SU-DHL-6 (cell line): ENCODE measurements at regions not wholly inside any gene's neighbourhood (a gene's known extent, or its start where the extent isn't known, plus 50 kb on each side); places are given as distances from the start of the nearest gene placed in this dataset.

Experiments
- H2AFZ ChIP-seq: fragments of 200-600 bp; sonication (generic); 2 replicates; pipeline ENCODE4 v1.6.1; 2014; ENCODE audit warnings: low read depth, mild to moderate bottlenecking, moderate library complexity, mixed read lengths, antibody characterized with exemption, low read length; ENCODE audit not compliant: severe bottlenecking
- H3F3A ChIP-seq: fragments of 200-600 bp; shearing (Covaris generic); 2 replicates; pipeline ENCODE4 v1.6.0; 2016; ENCODE audit warnings: antibody characterized with exemption, mild to moderate bottlenecking; ENCODE audit not compliant: insufficient read depth
- H3K27ac ChIP-seq: fragments of 200-600 bp; sonication (generic); 2 replicates; pipeline ENCODE4 v1.5.1; 2016; ENCODE audit warnings: low read depth, mild to moderate bottlenecking, low read length, moderate library complexity, mixed read lengths
- H3K27me3 ChIP-seq: fragments of 200-600 bp; sonication (generic), shearing (Covaris generic); 2 replicates; pipeline ENCODE4 v1.6.0; 2014; ENCODE audit warnings: mild to moderate bottlenecking, low read length
- H3K36me3 ChIP-seq: fragments of 200-600 bp; sonication (generic); 2 replicates; pipeline ENCODE4 v1.6.1; 2014; ENCODE audit warnings: mild to moderate bottlenecking, low read length, mixed read lengths
- H3K4me2 ChIP-seq: fragments of 300-600, 200-600 bp; shearing (Covaris generic), sonication (generic); 2 replicates; pipeline ENCODE4 v1.6.0; 2014; ENCODE audit warnings: low read length, low read depth, mild to moderate bottlenecking; ENCODE audit not compliant: poor library complexity, severe bottlenecking
- H3K4me3 ChIP-seq: fragments of 200-600 bp; sonication (generic); 2 replicates; pipeline ENCODE4 v1.5.1; 2014; ENCODE audit warnings: antibody characterized with exemption, low read length, mild to moderate bottlenecking, mixed read lengths; ENCODE audit not compliant: insufficient read depth, poor library complexity, severe bottlenecking
- H3K79me2 ChIP-seq: fragments of 200-600 bp; sonication (generic); 2 replicates; pipeline ENCODE4 v1.6.1; 2014; ENCODE audit warnings: mild to moderate bottlenecking, low read length, moderate library complexity; ENCODE audit not compliant: insufficient read depth
- H3K9ac ChIP-seq: fragments of 200-600 bp; sonication (generic); 2 replicates; pipeline ENCODE4 v1.7.0; 2014; ENCODE audit warnings: mild to moderate bottlenecking, low read length
- H3K9me2 ChIP-seq: fragments of 200-600 bp; sonication (generic); replicated peaks from 2 replicates; pipeline ENCODE4 v1.6.1; 2014; ENCODE audit warnings: low read length; ENCODE audit not compliant: insufficient read depth
- H3K9me3 ChIP-seq: fragments of 200-600 bp; sonication (generic); 2 replicates; pipeline ENCODE4 v1.6.1; 2014; ENCODE audit warnings: low read length, mixed read lengths; ENCODE audit not compliant: insufficient read depth
- H4K20me1 ChIP-seq: fragments of 200-600 bp; sonication (generic); 2 replicates; pipeline ENCODE4 v1.6.1; 2014; ENCODE audit warnings: low read depth, mild to moderate bottlenecking, antibody characterized with exemption, low read length, moderate library complexity, mixed read lengths
- CTCF ChIP-seq: fragments of 200-600 bp; sonication (generic); IDR thresholded peaks from one replicate; pipeline ENCODE4 v1.5.1; 2017; ENCODE audit warnings: antibody characterized with exemption, mild to moderate bottlenecking, low read length, moderate library complexity; ENCODE audit not compliant: insufficient read depth, poor library complexity, severe bottlenecking
- EZH2phosphoT487 ChIP-seq: fragments of 200-600 bp; sonication (generic), shearing (Covaris generic); conservative IDR thresholded peaks from 2 replicates; pipeline ENCODE4 v1.6.1; 2018; ENCODE audit warnings: mild to moderate bottlenecking, antibody characterized with exemption, low read length, moderate library complexity, mixed read lengths

DNA sequence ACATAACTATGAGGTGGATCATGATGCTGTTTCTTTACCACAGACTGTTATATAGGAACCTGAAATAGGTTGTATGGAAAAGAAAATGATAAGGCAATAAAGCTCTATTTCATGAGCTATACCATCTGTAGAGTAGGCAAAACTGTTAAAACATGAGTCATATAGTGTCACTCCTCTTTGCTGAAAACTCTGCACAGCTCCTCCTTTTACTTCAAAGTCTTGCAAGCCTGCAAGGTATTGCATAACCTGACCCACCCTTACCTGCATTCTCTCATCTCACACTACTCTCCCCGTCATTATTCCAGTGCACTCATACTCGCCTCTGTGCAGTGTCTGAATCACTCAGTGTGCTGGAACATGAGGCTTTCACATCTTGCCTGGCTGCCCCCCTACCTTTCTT, 790.1 kb downstream of the EFNA5 start:
- no peak overlapping the region for H3K9ac ChIP-seq
- no peak overlapping the region for H3K27ac ChIP-seq
- H3K27me3 ChIP-seq = no peaks in the 10 kb centered on the region
- H4K20me1 ChIP-seq = no peaks in the 10 kb centered on the region
- no peak overlapping the region for H3K4me3 ChIP-seq
- no peaks in the 10 kb centered on the region for H3K79me2 ChIP-seq
- no peaks in the 10 kb centered on the region for H3K36me3 ChIP-seq
- H3K9me2 ChIP-seq = no peaks in the 10 kb centered on the region
- peaks cover 17% of the 10 kb centered on the region; the same call in 1 of the 2 replicates for H3K9me3 ChIP-seq
- no peak overlapping the region for H2AFZ ChIP-seq
- no peak overlapping the region for H3K4me2 ChIP-seq
- H3F3A ChIP-seq = no peaks in the 10 kb centered on the region
- TF ChIP-seq CTCF = no peak
- TF ChIP-seq EZH2phosphoT487 = no peak

GRCh38 chr5:106877881-106878280, 792.9 kb downstream of the EFNA5 start:
- no peak overlapping the region for H3K27ac ChIP-seq
- no peaks in the 10 kb centered on the region for H3K36me3 ChIP-seq
- H3K9ac ChIP-seq = no peak overlapping the region
- no peaks in the 10 kb centered on the region for H3F3A ChIP-seq
- H3K9me2 ChIP-seq = no peaks in the 10 kb centered on the region
- H3K9me3 ChIP-seq = peaks cover 17% of the 10 kb centered on the region; the same call in 1 of the 2 replicates
- no peaks in the 10 kb centered on the region for H3K27me3 ChIP-seq
- H4K20me1 ChIP-seq = no peaks in the 10 kb centered on the region
- no peak overlapping the region for H3K4me3 ChIP-seq
- no peak overlapping the region for H3K4me2 ChIP-seq
- no peak for TF ChIP-seq CTCF
- no peak for TF ChIP-seq EZH2phosphoT487
- H3K79me2 ChIP-seq = no peaks in the 10 kb centered on the region
- H2AFZ ChIP-seq = no peak overlapping the region

DNA sequence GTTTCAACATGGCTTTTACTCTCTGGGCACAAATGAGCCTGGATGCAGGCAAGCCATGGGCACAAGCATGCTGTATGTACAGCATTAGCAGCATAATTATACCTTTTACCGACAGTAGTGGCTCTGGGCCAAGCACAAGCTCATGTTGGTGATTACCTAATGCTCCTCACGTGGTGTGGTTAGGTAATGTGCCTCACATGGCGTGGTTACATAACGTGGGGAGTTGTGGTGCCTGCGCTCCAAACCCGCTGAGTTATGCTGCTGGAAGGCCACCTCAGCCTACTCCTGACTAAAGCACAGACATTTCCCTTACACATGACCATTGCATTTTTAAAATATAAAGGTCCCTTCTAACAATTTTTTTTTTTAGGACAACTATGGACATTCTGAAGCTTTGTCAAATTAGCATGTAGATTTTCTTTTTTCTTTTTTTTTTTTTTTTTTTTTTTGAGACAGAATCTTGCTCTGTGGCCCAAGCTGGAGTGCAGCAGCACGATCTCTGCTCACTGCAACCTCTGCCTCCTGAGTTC, 794.0 kb downstream of the EFNA5 start:
- no peak overlapping the region for H2AFZ ChIP-seq
- no peaks in the 10 kb centered on the region for H3K79me2 ChIP-seq
- no peak overlapping the region for H3K9ac ChIP-seq
- no peak overlapping the region for H3K4me2 ChIP-seq
- H3K27ac ChIP-seq = no peak overlapping the region
- H4K20me1 ChIP-seq = no peaks in the 10 kb centered on the region
- H3F3A ChIP-seq = no peaks in the 10 kb centered on the region
- TF ChIP-seq CTCF (no peak), EZH2phosphoT487 (no peak)
- no peak overlapping the region for H3K4me3 ChIP-seq
- H3K9me2 ChIP-seq = no peaks in the 10 kb centered on the region
- H3K9me3 ChIP-seq = peaks cover 17% of the 10 kb centered on the region; the same call in 1 of the 2 replicates
- no peaks in the 10 kb centered on the region for H3K27me3 ChIP-seq
- no peaks in the 10 kb centered on the region for H3K36me3 ChIP-seq
